Fibroblast of skin of left quadriceps (primary cell): ENCODE measurements at regions not wholly inside any gene's neighbourhood (a gene's known extent, or its start where the extent isn't known, plus 50 kb on each side); places are given as distances from the start of the nearest gene placed in this dataset.
"Not testable (repeated sequence)": the region's sequence is repeated elsewhere in the genome, so short reads cannot be mapped to it uniquely, and the experiment has no call there.

ENCODE experiments used
- DNase-seq, 2 experiments: peaks; one replicate each; pipeline ENCODE4 v3.0.0-alpha.2; 2013; ENCODE audit warnings: low read depth in 2 of 2

DNA sequence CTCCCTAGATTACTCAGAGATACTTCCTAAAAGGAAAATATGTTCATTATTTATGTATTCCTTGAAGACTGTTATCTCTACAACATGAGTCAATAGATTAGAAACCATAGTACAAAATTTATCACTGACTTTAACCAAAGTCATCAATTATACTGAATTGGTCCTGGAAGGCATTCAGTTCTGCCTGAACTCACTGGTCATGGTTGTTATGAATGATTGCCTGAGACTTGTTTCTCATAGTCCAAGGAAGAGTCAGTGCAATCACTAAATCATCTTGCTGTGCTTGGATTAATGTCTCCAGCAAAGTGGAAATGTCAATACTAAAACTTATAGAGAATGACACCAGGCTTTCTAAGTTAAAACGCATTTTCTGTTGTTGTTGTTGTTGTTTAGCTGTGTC is 878.6 kb upstream of the MANEA start:
- DNase-seq = no peak

DNA sequence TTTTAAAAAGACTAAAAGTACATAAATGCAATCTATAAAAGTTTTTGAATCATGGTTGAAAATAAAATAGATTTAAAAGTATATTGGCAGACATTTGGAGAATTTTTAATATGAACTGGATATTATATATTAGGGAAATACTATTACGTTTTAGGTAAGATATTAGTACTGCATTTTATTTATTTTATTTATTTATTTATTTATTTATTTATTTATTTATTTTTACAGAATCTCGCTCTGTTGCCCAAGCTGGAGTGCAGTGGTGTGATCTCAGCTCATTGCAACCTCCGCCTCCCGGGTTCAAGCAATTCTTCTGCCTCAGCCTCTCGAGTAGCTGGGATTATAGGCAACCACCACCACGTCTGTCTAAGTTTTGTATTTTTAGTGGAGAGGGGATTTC is 890.1 kb upstream of the MANEA start:
- DNase-seq = not testable (repeated sequence)

DNA sequence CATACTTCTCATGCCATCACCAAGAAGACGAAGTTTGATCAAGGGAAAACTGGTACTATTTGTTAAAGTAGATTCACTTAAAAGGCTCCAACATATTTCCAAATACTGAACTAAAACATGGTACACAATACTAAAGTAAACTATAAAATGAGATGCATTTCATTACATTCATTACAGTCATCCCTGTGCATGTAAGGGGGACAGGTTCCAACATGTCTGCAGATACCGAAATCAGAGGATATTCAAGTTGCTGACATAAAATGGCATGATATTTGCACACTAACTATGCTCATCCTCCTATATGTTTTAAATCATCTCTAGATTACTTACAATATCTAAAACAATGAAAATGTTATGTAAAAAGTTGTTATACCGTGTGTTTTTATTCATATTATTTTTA is 893.9 kb upstream of the MANEA start:
- no peak for DNase-seq

DNA sequence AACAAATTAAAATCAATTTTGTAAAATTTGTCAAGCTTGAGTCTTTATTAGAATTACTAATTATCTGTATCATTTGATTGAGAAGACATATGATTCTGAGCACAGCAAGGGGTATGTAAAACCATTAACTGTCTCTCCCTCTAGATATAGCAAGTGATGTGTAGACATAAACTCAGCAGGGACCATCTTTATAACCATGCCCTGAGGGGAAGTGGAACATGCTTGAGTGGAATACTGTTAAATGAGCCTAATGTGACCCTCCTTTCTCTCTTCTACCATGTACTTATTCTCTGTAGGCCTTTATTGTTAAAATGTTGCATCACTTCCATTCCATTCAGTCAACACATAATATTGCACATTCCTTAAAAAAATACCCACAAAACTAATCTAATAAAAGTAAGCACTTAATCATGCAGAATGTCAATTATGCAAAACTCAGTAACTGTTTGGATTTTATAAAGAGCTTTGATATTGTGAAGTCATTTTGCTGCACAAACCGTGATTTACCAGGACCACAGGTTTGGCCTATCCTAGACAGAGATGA is 896.6 kb upstream of the MANEA start:
- DNase-seq = no peak

DNA sequence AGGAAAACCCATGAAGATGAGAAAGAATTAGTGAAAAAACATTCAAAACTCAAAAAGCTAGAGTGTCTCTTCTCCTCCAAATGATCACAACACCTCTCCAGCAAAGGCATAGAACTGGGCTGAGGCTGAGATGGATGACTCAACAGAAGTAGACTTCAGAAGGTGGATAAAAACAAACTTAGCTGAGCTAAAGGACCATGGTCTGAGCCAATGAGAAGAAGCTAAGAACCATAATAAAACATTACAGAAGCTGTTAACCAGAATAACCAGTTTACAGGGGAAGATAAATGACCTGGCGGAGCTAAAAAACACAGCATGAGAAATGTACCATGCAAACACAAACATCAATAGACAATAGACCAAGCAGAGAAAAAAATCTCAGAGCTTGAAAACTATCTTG is 904.1 kb upstream of the MANEA start:
- DNase-seq = no peak

DNA sequence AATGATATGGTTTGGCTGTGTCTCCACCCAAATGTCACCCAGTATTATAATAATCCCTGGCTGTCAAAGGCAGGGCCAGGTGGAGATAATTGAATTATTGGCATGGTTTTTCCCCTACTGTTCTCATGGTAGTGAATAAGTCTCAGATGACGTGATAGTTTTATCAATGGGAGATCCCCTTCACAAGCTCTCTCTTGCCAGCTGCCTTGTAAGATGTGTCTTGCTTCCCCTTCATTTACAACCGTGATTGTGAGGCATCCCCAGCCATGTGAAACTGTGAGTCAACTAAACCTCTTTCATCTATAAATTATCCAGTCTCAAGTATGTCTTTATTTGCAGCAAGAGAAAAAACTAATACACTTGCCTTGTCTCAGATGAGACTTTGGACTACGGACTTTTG is 907.3 kb upstream of the MANEA start:
- no peak for DNase-seq

DNA sequence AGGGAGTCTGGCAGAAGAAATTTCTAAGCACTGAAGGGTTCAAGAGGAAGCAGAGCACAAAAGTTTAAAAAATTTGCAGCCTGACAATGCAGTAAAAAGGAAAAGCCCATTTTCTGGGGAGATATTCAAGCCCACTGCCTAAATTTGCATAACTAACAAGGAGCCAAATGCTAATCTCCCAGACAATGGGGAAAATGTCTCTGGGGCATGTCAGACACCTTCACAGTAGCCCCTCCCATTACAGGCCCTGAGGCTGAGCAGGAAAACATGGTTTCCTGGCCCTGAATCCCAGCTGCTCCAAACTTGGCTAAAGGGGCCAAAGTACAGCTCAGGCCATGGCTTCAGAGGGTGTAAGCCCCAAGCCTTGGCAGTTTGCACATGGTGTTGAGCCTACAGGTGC is 908.5 kb upstream of the MANEA start:
- no peak for DNase-seq

DNA sequence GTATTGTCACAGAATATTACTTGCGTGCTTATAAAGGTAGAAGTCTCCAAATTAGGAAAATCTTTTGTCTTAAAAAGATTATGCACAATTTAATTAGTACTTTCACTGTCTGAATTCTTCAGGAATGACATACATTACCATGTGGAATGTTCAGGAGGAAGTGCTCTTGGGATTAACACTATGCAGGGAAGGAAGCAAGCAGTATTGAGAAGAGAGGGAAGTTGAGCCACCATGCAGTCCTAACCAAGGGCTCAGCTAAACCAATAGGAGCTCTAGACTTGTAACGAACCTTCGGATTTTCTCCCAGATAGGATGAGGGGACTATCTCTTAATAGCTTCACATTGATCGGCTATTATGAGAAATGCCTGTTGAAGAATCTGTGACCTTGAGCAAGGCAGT is 918.4 kb upstream of the MANEA start:
- DNase-seq = no peak

DNA sequence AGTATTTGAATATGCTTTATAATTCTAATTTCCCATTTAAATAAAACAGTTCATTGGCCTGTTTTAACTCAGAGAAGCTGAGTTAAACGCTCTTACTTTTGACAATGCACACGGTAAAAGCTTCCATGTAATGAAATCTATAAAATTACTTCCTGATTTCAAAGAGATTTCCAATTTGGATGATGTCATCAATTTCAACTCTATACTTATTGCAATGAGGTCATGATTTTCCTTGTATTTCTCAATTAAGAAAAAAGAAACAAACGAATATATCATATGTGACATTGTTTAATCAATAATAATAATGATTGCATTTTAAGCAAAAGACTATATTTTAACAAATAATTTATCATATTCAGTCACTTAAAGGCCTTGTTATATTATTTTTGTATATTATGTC is 926.1 kb upstream of the MANEA start:
- DNase-seq = no peak

DNA sequence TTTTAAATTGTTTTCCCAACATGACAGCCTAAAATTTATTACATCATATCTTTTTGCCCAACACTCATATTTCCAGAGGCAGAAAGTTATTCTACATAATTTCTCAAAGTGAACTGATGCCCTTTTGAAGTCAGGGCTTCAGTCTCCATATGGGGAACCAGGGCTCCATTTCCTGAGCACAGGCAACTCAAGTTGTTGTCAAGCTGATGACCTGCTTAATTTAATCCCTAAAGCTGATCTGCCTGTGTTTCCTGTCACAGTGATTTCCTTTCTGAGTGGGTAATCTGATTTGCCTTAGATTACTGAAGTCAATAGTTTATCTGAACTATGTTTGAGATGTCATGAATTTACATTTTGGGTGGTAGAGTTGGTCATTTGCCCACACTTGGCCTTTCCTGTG is 932.1 kb upstream of the MANEA start:
- no peak for DNase-seq

DNA sequence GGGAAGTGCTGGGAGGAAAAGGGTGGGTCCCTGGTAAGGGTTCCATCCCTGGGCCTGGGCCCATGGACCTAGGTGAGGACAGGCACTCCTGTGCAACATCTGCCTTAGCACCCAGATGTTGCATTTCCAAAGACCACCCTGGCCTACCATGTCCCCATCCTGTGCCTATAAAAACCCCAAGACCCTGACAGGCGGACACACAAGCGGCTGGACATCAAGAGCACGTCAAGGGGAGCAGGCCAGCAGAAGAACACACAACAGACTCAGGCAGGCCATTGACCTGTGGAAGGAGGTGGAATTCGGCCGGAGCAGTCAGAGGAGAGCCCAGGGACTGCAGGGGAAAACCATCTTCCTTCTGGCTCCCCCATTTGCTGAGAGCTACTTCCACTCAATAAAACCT is 937.8 kb upstream of the MANEA start:
- DNase-seq = no peak

DNA sequence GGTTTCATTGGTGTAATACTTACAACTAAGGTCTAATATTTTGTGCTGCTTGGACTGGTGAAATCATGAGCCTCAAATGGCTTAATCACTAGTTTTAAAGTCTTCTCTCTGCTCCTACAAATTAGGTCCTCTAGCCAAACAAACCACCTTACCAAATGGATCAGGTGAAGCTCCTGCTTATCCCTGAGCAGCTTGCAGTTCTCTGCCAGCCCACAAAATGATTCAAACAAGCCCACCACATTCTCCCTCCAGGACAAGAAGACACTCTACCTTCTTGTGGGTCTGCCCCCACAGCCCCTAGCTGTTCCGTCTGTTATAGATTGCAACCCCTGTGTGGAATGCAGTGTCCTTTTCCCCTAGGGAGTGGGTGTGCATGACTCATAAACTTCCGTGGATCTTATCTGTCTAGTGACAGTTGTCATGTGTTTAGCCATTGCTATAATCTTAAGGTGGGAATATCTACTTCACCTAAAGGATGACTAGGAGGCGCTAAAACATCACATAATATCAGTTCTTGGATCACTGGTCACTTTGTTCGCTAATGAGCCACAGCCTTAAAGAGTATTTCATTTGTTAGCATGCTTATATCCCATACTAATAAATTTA is 940.5 kb upstream of the MANEA start:
- no peak for DNase-seq

DNA sequence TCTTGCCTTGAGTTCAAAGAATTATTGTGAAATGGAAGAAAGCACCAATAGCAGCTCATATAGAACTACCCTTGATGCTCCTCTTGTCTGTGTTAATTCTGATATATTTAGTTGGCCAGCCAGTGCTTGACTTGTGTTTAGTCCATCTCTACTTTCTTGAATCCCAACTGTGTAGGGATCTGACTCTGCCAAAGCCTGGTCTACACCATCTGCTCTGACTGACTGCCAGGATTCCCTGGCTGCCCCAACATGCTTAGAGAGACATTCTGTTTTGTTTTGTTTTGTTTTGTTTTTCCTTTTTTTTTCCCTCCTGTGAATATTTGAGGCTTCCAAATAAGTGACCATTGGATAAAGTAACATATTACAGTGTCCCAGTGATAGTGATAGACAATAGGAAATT is 953.7 kb upstream of the MANEA start:
- DNase-seq = no peak

DNA sequence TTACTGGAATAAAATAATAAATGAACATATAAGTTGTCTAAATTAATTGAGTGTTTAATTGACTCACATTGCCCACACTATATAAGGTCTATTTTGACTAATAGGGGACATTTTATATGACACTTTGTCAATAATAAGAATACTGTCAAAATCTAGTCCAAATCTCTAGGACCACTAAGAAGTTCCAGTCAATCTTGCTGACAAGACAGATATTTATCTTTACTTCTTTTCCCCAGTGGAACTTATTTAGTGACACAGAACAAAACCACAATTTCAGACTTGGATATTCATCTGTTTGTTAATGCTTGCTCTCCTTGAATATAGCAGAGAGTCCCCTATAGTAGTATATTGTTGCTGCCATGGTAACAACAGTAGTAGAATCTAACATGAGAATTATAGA is 954.6 kb upstream of the MANEA start:
- no peak for DNase-seq

DNA sequence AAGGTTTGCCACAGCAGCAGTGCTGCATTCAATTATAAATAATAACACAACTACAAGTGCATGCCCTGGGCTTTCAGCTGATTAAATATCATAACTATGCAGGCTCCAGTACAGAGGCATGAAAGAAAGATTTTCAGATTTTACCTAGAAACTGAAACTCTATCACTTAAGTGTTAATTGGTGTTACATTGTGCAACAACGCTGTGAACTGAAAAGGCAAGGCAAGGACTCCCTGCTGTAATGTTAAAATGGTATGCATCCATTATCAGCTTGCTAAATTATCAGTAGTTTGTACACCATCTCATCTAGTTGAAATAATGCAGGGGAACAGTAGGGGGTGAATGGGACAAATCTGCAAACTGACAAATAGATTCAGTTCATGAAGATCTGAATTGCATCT is 976.7 kb upstream of the MANEA start:
- DNase-seq = no peak

DNA sequence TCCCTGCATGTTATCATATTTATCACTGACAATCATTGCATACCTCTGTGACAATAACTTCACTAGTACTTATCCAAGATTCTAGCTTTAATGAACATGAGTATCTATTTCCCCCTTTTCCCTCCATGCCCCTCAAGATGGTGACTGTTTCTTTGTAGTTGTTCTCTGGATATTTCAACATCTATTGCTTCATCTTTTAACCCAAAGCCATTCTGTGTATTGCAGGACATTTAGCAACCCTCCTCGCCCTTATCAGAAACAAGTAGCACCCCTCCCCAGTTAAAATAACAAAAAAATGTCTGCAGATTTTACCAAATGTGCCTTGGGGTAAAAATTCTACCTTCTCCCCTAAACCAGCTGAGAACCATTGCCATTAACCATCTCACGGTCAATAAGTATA is 979.8 kb upstream of the MANEA start:
- DNase-seq = no peak

DNA sequence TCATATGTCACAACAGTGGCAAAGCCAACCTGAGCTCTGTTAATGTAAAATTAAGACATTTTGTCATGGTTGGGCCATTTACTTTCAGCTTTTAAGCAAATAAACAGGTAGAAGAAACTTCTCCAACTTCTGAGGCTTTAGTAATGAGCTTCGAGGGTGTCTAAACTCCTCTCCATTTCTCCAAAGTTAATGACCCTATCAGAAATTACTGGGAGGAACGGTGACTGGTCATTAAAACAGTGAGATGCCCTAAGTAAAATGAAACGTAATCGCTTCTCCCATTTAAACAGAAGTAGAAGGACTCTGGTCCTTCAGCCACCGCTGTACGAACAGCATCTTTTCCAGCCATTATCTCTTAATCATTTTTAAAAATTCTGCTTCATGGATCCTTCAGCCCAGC is 986.9 kb upstream of the MANEA start:
- no peak for DNase-seq

DNA sequence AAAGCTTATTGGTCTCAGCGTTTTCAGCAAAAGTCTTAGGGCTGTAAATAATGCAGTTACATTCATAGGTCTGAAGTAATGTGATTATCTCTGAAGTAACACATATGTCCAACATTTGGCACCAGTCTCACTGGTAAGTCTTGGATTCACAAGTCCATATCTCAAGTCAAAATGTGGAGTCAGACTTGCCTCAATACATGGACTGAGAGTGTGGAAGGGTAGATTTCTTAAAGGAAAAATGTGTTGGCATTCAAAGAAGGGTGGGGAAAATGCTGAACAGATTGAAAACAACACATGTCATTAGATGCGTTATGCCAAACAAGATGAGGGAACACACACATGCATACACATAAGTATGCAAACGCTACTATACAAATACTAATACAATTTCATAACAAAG is 989.0 kb upstream of the MANEA start:
- no peak for DNase-seq

DNA sequence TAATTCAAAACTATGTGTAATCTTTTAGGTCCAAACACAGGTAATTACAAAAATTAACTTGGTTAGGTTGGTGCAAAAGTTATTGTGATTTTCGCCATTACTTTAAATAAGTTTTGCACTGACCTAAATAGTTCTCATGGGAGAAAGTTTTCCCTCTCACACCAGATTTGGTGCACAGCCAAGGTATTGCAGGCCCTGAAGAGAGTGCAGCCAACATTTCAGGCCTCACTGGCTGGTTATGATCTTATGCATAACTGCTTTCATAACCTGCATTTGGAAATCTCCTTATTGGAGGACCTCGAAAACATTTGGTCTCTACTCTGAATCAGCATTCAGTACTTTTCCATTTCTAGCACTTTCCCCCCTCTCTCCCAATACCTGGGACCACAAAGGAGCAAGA is 993.1 kb upstream of the MANEA start:
- DNase-seq = no peak

DNA sequence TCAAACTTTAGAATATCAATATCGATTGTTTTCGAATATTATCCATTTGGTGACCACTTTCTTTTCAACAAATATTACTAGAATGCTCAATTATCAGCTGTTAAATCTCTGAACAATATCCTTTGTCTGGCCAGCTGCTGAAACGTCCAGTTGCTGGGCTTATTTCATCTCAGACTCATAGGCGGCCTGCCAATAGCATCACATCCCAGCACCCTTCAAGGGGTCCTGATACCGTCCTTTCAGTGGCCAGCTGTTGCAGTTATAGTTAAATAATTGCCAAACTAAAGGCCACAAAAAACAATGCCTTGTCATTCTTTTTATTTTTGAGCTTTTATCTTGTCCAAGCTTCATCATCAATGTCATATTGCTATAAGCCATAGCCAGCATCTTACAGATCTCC is 1006.8 kb upstream of the MANEA start:
- no peak for DNase-seq

DNA sequence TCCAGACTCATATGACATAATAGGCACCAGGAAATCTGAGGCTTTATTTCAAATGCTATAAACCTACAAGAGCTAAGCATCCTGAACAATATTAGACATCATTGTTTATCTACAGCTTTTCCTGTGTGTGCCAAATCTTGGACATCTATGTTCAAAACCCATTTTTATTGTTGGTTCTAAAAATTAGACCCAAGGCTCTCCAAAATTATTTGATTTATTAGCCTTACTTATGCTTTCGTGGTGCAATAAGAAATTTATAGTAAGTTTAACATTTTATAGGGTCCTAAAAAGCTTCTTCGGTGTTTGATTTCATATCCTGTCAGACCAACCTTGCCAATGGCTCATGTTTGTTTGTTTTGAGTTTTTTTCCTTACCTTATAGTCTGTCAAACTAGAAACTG is 1014.5 kb upstream of the MANEA start:
- no peak for DNase-seq

DNA sequence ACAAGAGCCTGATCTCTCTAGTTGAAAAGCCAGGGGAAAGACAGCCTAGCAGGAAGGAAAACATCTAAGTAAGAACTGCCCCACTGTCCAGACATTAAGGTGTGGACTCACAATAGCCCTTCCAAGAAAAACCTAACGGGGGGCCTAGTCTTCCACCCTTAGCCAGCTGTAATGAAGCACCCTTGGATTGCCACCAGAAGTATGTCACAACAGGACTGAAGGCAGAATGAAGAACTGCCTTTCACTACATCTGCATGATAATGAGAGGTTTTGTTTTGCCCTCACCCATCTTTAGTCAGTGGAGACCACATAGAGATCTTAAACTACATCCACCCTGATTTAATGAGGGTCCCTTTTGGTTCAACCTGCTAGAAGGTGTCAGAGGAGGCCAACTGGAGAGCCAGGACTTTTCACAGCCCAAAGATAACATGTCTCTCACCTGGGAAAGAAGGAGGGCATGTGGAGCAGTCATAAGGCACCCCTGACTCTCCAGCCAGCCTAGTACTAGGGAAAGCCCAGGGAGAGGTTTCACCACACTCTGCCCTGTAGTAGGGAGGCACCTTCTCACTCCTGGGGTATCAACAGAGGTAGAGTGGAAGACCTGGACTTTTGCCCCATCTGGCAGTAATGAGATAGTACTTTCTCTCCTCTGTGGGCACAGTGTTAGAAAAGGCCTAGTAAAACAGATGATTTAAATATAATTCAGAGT is 1017.4 kb upstream of the MANEA start:
- no peak for DNase-seq

DNA sequence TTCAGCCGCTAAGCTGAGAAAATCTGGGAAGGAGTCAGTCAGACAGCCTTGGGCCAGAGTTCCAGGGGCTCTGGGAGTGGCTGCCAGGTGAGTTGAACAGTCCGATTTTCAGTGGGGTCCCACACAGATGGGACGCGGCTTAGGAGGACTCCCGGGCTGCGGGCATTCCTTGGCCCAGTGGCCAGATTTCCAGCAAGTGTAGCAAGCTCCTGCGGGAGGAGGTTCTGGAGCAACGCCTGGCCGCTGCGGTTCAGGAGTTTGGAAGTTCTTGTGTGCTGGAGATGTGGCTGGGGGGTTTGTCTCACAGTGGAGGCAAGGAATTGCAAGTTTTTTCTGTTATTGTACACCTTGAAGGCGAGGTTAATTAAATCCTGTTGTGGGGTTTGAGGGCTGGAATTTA is 1020.1 kb upstream of the MANEA start:
- DNase-seq = not testable (repeated sequence)

DNA sequence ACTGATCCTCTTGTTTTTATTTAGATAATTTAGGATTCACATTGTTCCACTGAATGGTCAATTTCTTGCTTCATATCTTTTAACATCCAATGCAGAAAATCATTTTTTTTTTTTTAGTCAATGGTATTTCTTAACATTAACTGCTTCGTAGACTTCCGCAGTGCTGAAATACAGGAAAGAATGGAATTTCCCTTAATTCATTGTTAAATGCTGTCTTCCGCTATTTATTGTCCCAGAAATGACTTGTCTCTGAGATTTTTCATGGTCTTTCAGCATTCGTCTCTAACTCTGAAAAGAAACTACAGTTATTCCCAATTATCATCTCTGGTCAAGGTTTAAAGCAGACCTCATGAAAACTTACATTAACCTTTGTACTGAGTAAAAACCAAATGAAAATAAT is 1029.1 kb upstream of the MANEA start:
- DNase-seq = no peak
